ENCODE measurements at regions not wholly inside any gene's neighbourhood (a gene's known extent, or its start where the extent isn't known, plus 50 kb on each side); places are given as distances from the start of the nearest gene placed in this dataset.
A peak's percentile ranks its signal among the peaks of the same experiment; 100 is the strongest.

DNA sequence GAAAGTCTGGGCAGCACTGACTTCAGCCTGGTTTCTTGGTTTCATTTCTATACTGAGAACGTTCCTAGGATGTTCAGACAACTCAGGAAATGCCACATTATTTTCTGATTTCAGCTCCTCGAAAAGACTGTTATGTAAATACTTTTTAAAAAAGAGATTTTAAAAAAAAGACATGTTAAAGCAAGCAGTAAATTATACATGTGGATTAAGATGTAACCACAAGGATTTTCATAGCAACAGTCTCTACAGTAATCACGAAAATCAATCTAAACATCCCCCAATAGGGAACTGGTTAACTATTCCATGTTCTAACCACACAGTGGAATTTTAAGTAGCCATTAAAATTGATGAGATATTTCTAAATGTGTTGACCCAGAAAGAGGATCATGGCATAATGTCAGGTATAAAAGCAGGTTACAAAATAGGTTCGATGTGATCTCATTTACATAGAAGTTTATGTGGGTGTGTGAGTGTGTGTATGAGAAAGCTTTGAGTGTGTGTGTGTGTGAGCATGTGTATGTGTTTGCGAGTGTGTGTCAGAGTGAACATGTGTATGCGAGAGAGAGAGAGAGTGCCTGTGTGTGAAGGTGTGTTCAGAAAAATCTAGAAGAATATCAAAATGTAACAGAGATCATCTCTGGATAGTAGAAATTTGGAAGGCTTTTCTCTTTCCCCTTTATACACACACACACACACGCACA lies 63.0 kb upstream of the ERCC4 start:
- WGBS (ENCODE audit: low lambda C conversion rate): 26% methylated on average over 7 of the region's 7 CpGs
- ChIA-PET POLR2A (no interaction called here), CTCF (ENCODE audit: low intra/inter-chr PET ratio, low total read pairs) (no interaction called here)
- Histone ChIP-seq H3K36me3 (replicated peaks in 1 of 2; ENCODE audit: control insufficient read depth in 1 of 2, insufficient read depth in 2 of 2, low read length in 2 of 2) (no peaks in the 10 kb centered on the region), H3K4me2 (ENCODE audit: low read depth, low read length) (no peak overlapping the region), H3K9ac (ENCODE audit: insufficient read depth, low read depth, low read length) (no peak overlapping the region), H3K79me2 (ENCODE audit: insufficient read depth, low read length) (no peaks in the 10 kb centered on the region), H3K4me3 (replicated peaks in 1 of 3; ENCODE audit: insufficient read depth in 1 of 3, low read depth in 2 of 3, low read length in 3 of 3) (no peak overlapping the region), H3K4me1 (ENCODE audit: insufficient read depth, low read length) (peaks cover 12% of the 10 kb centered on the region), H3K9me3 (ENCODE audit: low read length) (no peaks in the 10 kb centered on the region), H3K27me3 (ENCODE audit: control insufficient read depth in 1 of 2, insufficient read depth in 2 of 2, low read length in 2 of 2) (peaks cover 2 to 25% of the 10 kb centered on the region in 2 experiments; a peak in 2 of 5 replicates), H4K20me1 (ENCODE audit: insufficient read depth, low read length) (no peaks in the 10 kb centered on the region), H3K27ac (ENCODE audit: extremely low read length, insufficient read depth, low read length) (no peak overlapping the region), H2AFZ (ENCODE audit: low read length) (no peak overlapping the region)
- no peak for TF ChIP-seq ZBTB34 (CRISPR knock-in tag; IDR thresholded peaks at IDR 0.05)
- TF ChIP-seq GATA4 (IDR thresholded peaks at IDR 0.05; ENCODE audit: borderline replicate concordance, low read depth): no peak
- no peak for TF ChIP-seq ZNF264 (CRISPR knock-in tag; IDR thresholded peaks at IDR 0.05)
- TF ChIP-seq RFX3 (CRISPR knock-in tag; IDR thresholded peaks at IDR 0.05): no peak
- intact Hi-C loops (cut with micrococcal nuclease; ENCODE audit: unreplicated experiment): no loop called here
- FAIRE-seq: no peak
- BruUV-seq (replicated peaks): no TSS peak
- in situ Hi-C loops (cut with HindIII; ENCODE audit: extremely low pct_ligation_motif_present, low pct_unique_long_range_greater_than_20kb): no loop called here
- DNase-seq (ENCODE audit: low spot score): no peak
- ATAC-seq: no peak

DNA sequence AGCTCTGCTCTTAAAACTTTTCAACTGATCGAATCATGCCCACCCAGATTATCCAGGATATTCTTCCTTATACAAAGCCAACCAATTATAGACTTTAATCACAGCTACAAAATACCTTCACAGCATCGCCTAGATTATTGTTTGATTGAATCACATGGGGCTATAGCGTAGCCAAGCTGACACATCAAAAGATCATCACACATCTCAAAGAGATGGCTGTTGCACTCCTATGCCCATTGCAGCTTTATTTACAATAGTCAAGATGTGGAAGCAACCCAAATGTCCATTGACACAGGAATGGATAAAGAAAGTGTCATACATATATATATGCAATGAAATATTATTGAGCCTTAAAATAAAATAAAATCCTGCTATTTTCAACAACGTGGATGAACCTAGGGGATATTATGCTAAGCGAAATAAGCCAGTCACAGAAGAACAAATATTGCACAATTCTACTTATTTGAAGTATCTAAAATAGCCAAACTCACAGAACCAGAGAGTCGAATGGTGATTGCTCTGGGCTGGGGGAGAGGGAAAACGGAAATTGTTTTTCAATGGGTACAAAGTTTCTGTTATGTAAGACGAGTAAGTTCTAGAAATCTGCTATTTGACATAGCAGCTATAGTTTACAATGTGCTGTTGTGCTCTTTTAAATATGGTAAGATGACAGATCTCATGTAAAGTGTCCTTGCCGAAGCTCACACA lies 60.9 kb upstream of the ERCC4 start:
- peaks cover 16% of the 10 kb centered on the region for H3K4me1 ChIP-seq (ENCODE audit: insufficient read depth, low read length)
- POLR2A ChIA-PET: no interaction called here
- in situ Hi-C loops (cut with HindIII; ENCODE audit: extremely low pct_ligation_motif_present, low pct_unique_long_range_greater_than_20kb): no loop called here
- H3K4me3 ChIP-seq (replicated peaks in 1 of 3; ENCODE audit: insufficient read depth in 1 of 3, low read depth in 2 of 3, low read length in 3 of 3): no peak overlapping the region
- no TSS peak for BruUV-seq (replicated peaks)
- no peaks in the 10 kb centered on the region for H3K36me3 ChIP-seq (replicated peaks in 1 of 2; ENCODE audit: control insufficient read depth in 1 of 2, insufficient read depth in 2 of 2, low read length in 2 of 2)
- no peaks in the 10 kb centered on the region for H4K20me1 ChIP-seq (ENCODE audit: insufficient read depth, low read length)
- CTCF ChIA-PET (ENCODE audit: low intra/inter-chr PET ratio, low total read pairs): no interaction called here
- no peak overlapping the region for H3K27ac ChIP-seq (ENCODE audit: extremely low read length, insufficient read depth, low read length)
- peaks cover 2 to 15% of the 10 kb centered on the region in 2 experiments; a peak in 1 of 5 replicates for H3K27me3 ChIP-seq (ENCODE audit: control insufficient read depth in 1 of 2, insufficient read depth in 2 of 2, low read length in 2 of 2)
- WGBS (ENCODE audit: low lambda C conversion rate): 1% methylated on average over 9 of the region's 9 CpGs
- peak; percentile 30 for DNase-seq (ENCODE audit: low spot score)
- intact Hi-C loops (cut with micrococcal nuclease; ENCODE audit: unreplicated experiment): no loop called here
- H3K9me3 ChIP-seq (ENCODE audit: low read length): no peaks in the 10 kb centered on the region
- no peak for FAIRE-seq
- H2AFZ ChIP-seq (ENCODE audit: low read length): no peak overlapping the region
- H3K9ac ChIP-seq (ENCODE audit: insufficient read depth, low read depth, low read length): no peak overlapping the region
- no peak overlapping the region for H3K4me2 ChIP-seq (ENCODE audit: low read depth, low read length)
- no peaks in the 10 kb centered on the region for H3K79me2 ChIP-seq (ENCODE audit: insufficient read depth, low read length)
- ATAC-seq: no peak
- no peak for TF ChIP-seq ZSCAN22 (CRISPR knock-in tag; IDR thresholded peaks at IDR 0.05)
- no peak for TF ChIP-seq ZNF143 (CRISPR knock-in tag; IDR thresholded peaks at IDR 0.05)
- TF ChIP-seq SOX5 (CRISPR knock-in tag; IDR thresholded peaks at IDR 0.05; ENCODE audit: borderline replicate concordance): peak; percentile 51; the same call in 1 of the 2 replicates
- TF ChIP-seq, protein P1, sequence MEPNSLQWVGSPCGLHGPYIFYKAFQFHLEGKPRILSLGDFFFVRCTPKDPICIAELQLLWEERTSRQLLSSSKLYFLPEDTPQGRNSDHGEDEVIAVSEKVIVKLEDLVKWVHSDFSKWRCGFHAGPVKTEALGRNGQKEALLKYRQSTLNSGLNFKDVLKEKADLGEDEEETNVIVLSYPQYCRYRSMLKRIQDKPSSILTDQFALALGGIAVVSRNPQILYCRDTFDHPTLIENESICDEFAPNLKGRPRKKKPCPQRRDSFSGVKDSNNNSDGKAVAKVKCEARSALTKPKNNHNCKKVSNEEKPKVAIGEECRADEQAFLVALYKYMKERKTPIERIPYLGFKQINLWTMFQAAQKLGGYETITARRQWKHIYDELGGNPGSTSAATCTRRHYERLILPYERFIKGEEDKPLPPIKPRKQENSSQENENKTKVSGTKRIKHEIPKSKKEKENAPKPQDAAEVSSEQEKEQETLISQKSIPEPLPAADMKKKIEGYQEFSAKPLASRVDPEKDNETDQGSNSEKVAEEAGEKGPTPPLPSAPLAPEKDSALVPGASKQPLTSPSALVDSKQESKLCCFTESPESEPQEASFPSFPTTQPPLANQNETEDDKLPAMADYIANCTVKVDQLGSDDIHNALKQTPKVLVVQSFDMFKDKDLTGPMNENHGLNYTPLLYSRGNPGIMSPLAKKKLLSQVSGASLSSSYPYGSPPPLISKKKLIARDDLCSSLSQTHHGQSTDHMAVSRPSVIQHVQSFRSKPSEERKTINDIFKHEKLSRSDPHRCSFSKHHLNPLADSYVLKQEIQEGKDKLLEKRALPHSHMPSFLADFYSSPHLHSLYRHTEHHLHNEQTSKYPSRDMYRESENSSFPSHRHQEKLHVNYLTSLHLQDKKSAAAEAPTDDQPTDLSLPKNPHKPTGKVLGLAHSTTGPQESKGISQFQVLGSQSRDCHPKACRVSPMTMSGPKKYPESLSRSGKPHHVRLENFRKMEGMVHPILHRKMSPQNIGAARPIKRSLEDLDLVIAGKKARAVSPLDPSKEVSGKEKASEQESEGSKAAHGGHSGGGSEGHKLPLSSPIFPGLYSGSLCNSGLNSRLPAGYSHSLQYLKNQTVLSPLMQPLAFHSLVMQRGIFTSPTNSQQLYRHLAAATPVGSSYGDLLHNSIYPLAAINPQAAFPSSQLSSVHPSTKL (CRISPR knock-in tag; IDR thresholded peaks at IDR 0.05): peak; percentile 66
- TF ChIP-seq CEBPG (CRISPR knock-in tag; IDR thresholded peaks at IDR 0.05): peak; percentile 80
